MCF 10A (cell line): ENCODE measurements at regions not wholly inside any gene's neighbourhood (a gene's known extent, or its start where the extent isn't known, plus 50 kb on each side); places are given as distances from the start of the nearest gene placed in this dataset.
A peak's percentile ranks its signal among the peaks of the same experiment; 100 is the strongest.

Source experiments
- BruUV-seq: library from RNA; stranded (reverse); fragments of 400-500 nt; replicated peaks from 2 replicates; lab custom pipeline; 2021; lab: Mats Ljungman, UMichigan
- CTCF ChIA-PET: fragments of 300-600 bp; sonication (Branson Sonifier 250); formaldehyde crosslinking; extraction: SDS; loops from one replicate; lab custom pipeline; 2021; ENCODE audit warnings: antibody characterized with exemption, inconsistent platforms; lab: Yijun Ruan, JAX
- POLR2A ChIA-PET: fragments of 300-600, 350-650 bp; sonication (Branson Sonifier 250); formaldehyde crosslinking; extraction: SDS; loops from one replicate; lab custom pipeline; 2020; ENCODE audit warnings: antibody characterized with exemption, inconsistent platforms; lab: Yijun Ruan, JAX
- DNase-seq: peaks from one replicate; pipeline ENCODE4 v3.0.0-alpha.2; 2018; ENCODE audit not compliant: unreplicated experiment
- H3K27ac Mint-ChIP-seq: one replicate; pipeline ENCODE4 v1.8.0; 2022; ENCODE audit warnings: mild to moderate bottlenecking, low read depth, mixed read lengths; ENCODE audit not compliant: unreplicated experiment
- H3K27me3 Mint-ChIP-seq: one replicate; pipeline ENCODE4 v1.8.0; 2022; ENCODE audit warnings: mixed read lengths; ENCODE audit not compliant: insufficient read depth, unreplicated experiment
- H3K36me3 Mint-ChIP-seq: one replicate; pipeline ENCODE4 v1.8.0; 2022; ENCODE audit warnings: mild to moderate bottlenecking, moderate library complexity, mixed read lengths; ENCODE audit not compliant: insufficient read depth, unreplicated experiment
- H3K4me1 Mint-ChIP-seq: one replicate; pipeline ENCODE4 v1.8.0; 2022; ENCODE audit warnings: mixed read lengths; ENCODE audit not compliant: insufficient read depth, unreplicated experiment
- H3K4me3 Mint-ChIP-seq: one replicate; pipeline ENCODE4 v1.8.0; 2022; ENCODE audit warnings: mild to moderate bottlenecking, moderate library complexity, mixed read lengths; ENCODE audit not compliant: unreplicated experiment
- H3K9me3 Mint-ChIP-seq: one replicate; pipeline ENCODE4 v1.8.0; 2022; ENCODE audit warnings: mixed read lengths; ENCODE audit not compliant: unreplicated experiment
- CTCF ChIP-seq: fragments of 200-600 bp; IDR thresholded peaks from one replicate; pipeline ENCODE4 v1.8.0; 2022; ENCODE audit warnings: antibody characterized with exemption, mild to moderate bottlenecking; ENCODE audit not compliant: unreplicated experiment
- intact Hi-C: fragments of 100-400 bp; cut with micrococcal nuclease; formaldehyde crosslinking; loops from 2 replicates; pipeline ENCODE4 v1.14.1; 2022

- Mint-ChIP-seq H3K27me3 (no peaks in the 10 kb centered on the region), H3K4me3 (no peak overlapping the region), H3K36me3 (no peaks in the 10 kb centered on the region), H3K27ac (no peak overlapping the region), H3K9me3 (no peaks in the 10 kb centered on the region), H3K4me1 (no peaks in the 10 kb centered on the region)
- TF ChIP-seq CTCF: no peak
- intact Hi-C loops: no loop called here
- ChIA-PET POLR2A (no interaction called here), CTCF (interaction anchor here (1.0 kb wide), 1 partner anchor 14 kb away, joined by 3 read pairs; no protein-coding TSS in a partner anchor)
- DNase-seq: no peak
- BruUV-seq: no TSS peak
Measured at GRCh38 chr18:2402084-2402483, 169.2 kb downstream of the METTL4 start.

GRCh38 chr18:2406544-2406943, 164.8 kb downstream of the METTL4 start:
- ChIA-PET CTCF (interaction anchor here (0.6 kb wide), 1 partner anchor 115 kb away, joined by 3 read pairs; no protein-coding TSS in a partner anchor), POLR2A (no interaction called here)
- DNase-seq: peak; percentile 74
- no peak for TF ChIP-seq CTCF
- H3K27ac Mint-ChIP-seq: no peak overlapping the region
- no peaks in the 10 kb centered on the region for H3K27me3 Mint-ChIP-seq
- peaks cover 16% of the 10 kb centered on the region for H3K4me1 Mint-ChIP-seq
- no TSS peak for BruUV-seq
- H3K4me3 Mint-ChIP-seq: no peak overlapping the region
- no peaks in the 10 kb centered on the region for H3K36me3 Mint-ChIP-seq
- no peaks in the 10 kb centered on the region for H3K9me3 Mint-ChIP-seq
- intact Hi-C loops: no loop called here

GRCh38 chr18:2407961-2408360, 163.3 kb downstream of the METTL4 start:
- no TSS peak for BruUV-seq
- CTCF ChIA-PET: interaction anchor here (1.5 kb wide), 1 partner anchor 236 kb away, joined by 3 read pairs; no protein-coding TSS in a partner anchor

GRCh38 chr18:2409906-2410305, 161.4 kb downstream of the METTL4 start:
- DNase-seq: peak; percentile 3
- TF ChIP-seq CTCF: no peak
- CTCF ChIA-PET: no interaction called here
- POLR2A ChIA-PET: no interaction called here
- H3K9me3 Mint-ChIP-seq: no peaks in the 10 kb centered on the region
- no peak overlapping the region for H3K4me3 Mint-ChIP-seq
- intact Hi-C loops: no loop called here
- no peaks in the 10 kb centered on the region for H3K36me3 Mint-ChIP-seq
- peak overlapping the region; percentile 83 for H3K27ac Mint-ChIP-seq
- H3K4me1 Mint-ChIP-seq: peaks cover 20% of the 10 kb centered on the region
- H3K27me3 Mint-ChIP-seq: no peaks in the 10 kb centered on the region
- no TSS peak for BruUV-seq

More at GRCh38 chr18:2407961-2408360, 163.3 kb downstream of the METTL4 start:
- DNase-seq: no peak
- H3K27ac Mint-ChIP-seq: no peak overlapping the region
- H3K27me3 Mint-ChIP-seq: no peaks in the 10 kb centered on the region
- no peaks in the 10 kb centered on the region for H3K36me3 Mint-ChIP-seq
- POLR2A ChIA-PET: no interaction called here
- no peak overlapping the region for H3K4me3 Mint-ChIP-seq
- no peaks in the 10 kb centered on the region for H3K9me3 Mint-ChIP-seq
- intact Hi-C loops: no loop called here
- no peak for TF ChIP-seq CTCF
- peaks cover 20% of the 10 kb centered on the region for H3K4me1 Mint-ChIP-seq
